Epithelial cell of esophagus (primary cell): ENCODE measurements at regions not wholly inside any gene's neighbourhood (a gene's known extent, or its start where the extent isn't known, plus 50 kb on each side); places are given as distances from the start of the nearest gene placed in this dataset.

Experiments
- DNase-seq: peaks from one replicate; pipeline ENCODE4 v3.0.0; 2010; ENCODE audit warnings: low read depth
- H3K4me3 ChIP-seq: 2 replicates; pipeline ENCODE4 v1.5.1; 2011; ENCODE audit warnings: mild to moderate bottlenecking, low read length, control low read depth
- CTCF ChIP-seq: IDR thresholded peaks from 2 replicates; pipeline ENCODE4 v1.5.1; 2011; ENCODE audit warnings: low read depth, mild to moderate bottlenecking, low read length, control low read depth, inconsistent platforms; ENCODE audit not compliant: insufficient read depth; ENCODE audit errors: missing control alignments

DNA sequence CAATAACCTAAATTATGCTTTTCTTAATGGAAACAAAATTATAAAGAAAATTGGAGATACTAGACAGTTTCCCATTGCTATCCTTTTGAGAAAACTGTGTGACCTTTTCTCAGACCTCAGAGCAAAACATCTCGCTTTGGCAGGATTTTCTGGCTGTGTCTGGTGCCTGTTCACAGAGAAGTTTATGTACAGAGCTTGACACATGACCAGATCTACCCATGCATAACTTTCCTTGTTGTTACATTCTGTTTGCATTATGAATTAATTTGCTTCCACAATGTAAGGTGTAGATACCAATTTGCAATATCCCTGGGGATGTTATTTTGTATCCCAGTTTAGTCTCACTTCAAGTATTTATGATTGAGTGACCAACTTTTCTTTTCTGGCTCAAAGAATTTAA lies 565.0 kb downstream of the XPNPEP1 start:
- H3K4me3 ChIP-seq = no peak overlapping the region
- DNase-seq = no peak
- no peak for TF ChIP-seq CTCF

- no peak for TF ChIP-seq CTCF
- no peak for DNase-seq
- no peak overlapping the region for H3K4me3 ChIP-seq
Measured at GRCh38 chr10:109348324-109348723, 575.0 kb downstream of the XPNPEP1 start.

DNA sequence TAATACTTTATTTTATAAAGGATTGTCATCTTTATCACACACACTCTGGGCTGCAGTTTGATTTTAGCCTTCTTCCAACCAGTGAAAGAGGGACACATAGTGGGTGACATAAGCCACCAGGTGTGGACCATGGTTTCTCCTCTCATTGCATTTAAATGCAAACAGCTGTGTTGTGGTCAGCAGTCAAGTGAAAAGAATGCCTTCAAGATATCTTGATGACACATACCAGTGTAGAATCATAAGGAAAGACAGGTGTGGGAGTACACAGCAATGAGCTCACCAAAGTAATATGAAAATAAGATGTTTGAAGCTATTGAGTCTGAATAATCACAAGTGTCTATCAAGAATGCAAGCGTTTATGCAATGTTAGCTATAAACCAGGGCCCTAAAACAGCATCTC lies 580.0 kb downstream of the XPNPEP1 start:
- no peak overlapping the region for H3K4me3 ChIP-seq
- TF ChIP-seq CTCF = no peak
- DNase-seq = peak; percentile 21

DNA sequence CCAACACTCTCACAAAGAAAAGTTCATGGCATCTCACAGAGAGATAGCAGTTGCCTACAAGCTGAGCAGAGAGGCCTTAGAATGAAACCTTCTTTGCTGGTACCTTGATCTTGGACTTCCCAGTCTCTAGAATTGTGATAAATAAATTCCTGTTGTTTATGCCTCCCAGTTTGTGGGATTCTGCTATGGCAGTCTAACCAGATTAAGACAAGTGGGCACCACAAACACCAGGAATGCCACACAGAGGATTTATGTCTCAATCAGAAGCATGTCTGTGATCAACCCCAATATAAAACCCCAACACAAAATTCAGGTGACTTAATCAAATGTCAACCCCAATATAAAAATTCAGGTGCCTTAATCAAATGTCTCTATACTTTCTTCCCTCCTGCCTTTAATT lies 581.3 kb downstream of the XPNPEP1 start:
- DNase-seq = no peak
- H3K4me3 ChIP-seq = no peak overlapping the region
- no peak for TF ChIP-seq CTCF

DNA sequence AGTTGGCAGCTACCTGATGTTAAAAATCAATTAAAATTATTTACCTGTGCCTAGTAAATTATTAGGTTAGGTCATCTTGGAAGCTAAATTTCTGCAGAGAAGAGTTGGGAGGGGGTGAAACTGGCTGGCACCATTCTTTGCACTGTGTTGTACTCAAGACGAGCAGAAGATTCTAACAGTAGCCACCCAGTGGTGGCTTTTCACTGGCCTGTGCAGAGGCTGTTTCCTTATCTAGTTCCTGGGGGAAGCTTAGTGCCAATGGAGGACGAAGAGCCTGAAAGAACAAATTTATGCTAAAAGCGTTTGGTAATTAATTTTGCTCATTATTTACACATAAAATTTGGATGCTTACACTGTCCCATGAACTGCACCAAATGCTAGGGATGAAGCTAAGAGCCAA lies 595.3 kb downstream of the XPNPEP1 start:
- H3K4me3 ChIP-seq = no peak overlapping the region
- DNase-seq = no peak
- no peak for TF ChIP-seq CTCF

- no peak for DNase-seq
- no peak for TF ChIP-seq CTCF
- no peak overlapping the region for H3K4me3 ChIP-seq
Measured at GRCh38 chr10:109327266-109327665, 596.0 kb downstream of the XPNPEP1 start.

- DNase-seq = no peak
- TF ChIP-seq CTCF = no peak
- no peak overlapping the region for H3K4me3 ChIP-seq
Measured at GRCh38 chr10:109324721-109325120, 598.6 kb downstream of the XPNPEP1 start.
